Stomach (tissue), 8 donors: ENCODE measurements at regions not wholly inside any gene's neighbourhood (a gene's known extent, or its start where the extent isn't known, plus 50 kb on each side); places are given as distances from the start of the nearest gene placed in this dataset.

Source experiments
- DNase-seq, 2 donors: peaks; one replicate each; pipeline versions ENCODE4 v3.0.0 to v3.0.0-alpha.2; 2013 to 2019
- H3K27ac ChIP-seq, 5 donors: fragments of 200-600 bp in 4 of 5; sonication (generic) in 4 of 5; one replicate each; pipeline ENCODE4 v1.5.1; 2013 to 2019; ENCODE audit warnings: mild to moderate bottlenecking in 1 of 5, moderate library complexity in 1 of 5
- H3K27me3 ChIP-seq, 3 donors: fragments of 200-600 bp; sonication (generic); one replicate each; pipeline ENCODE4 v1.5.1; 2017 to 2019; ENCODE audit warnings: mixed run types in 1 of 3
- H3K36me3 ChIP-seq, 4 donors: fragments of 200-600 bp; sonication (generic); 1 replicate in 3 of 4; 2 replicates in 1 of 4; pipeline ENCODE4 v1.5.1; 2016 to 2019
- H3K4me1 ChIP-seq, 4 donors: fragments of 200-600 bp; sonication (generic); one replicate each; pipeline ENCODE4 v1.5.1; 2016 to 2019
- H3K4me3 ChIP-seq, 4 donors: fragments of 200-600 bp; sonication (generic) in 3 of 4; one replicate each; pipeline ENCODE4 v1.5.1; 2016 to 2019; ENCODE audit warnings: mild to moderate bottlenecking in 1 of 4
- H3K9me3 ChIP-seq, 4 donors: fragments of 200-600 bp; sonication (generic); one replicate each; pipeline ENCODE4 v1.5.1; 2016 to 2019
- CTCF ChIP-seq, 7 experiments: fragments of 450-650 bp in 4 of 7; fragments of 200-600 bp in 3 of 7; sonication (generic) in 3 of 7; IDR thresholded peaks; one replicate each; pipeline ENCODE4 v1.5.1; 2016 to 2019; ENCODE audit warnings: antibody characterized with exemption in 7 of 7, control low read depth in 2 of 7, mild to moderate bottlenecking in 1 of 7
- EP300 ChIP-seq: sonication (generic); formaldehyde crosslinking; IDR thresholded peaks from one replicate; pipeline ENCODE4 v1.6.1; 2017; ENCODE audit warnings: antibody characterized with exemption
- POLR2A ChIP-seq, 4 donors: fragments of 450-650 bp; IDR thresholded peaks; one replicate each; pipeline ENCODE4 v1.6.1; 2016; ENCODE audit warnings: antibody characterized with exemption in 4 of 4, control low read depth in 2 of 4, mild to moderate bottlenecking in 1 of 4, moderate library complexity in 1 of 4
- POLR2AphosphoS5 ChIP-seq, 3 donors: sonication (generic); formaldehyde crosslinking; IDR thresholded peaks; one replicate each; pipeline ENCODE4 v1.6.1; 2016; ENCODE audit warnings: antibody characterized with exemption in 3 of 3
- WGBS, 5 donors: extraction: QIAGEN DNeasy Blood & Tissue Kit in 3 of 5; methylation state at CpG; one replicate each; pipeline versions ENCODE4 v1.1.5 to v1.1.7; 2013 to 2018; 5-methylcytosine and 5-hydroxymethylcytosine counted together
- intact Hi-C: fragments of 100-400 bp; cut with DNase I; formaldehyde crosslinking; loops from one replicate; pipeline ENCODE4 v1.15.1; 2023; ENCODE audit warnings: low total_unique reads
- donor health status: healthy with polysubstance abuse.
- donor health status: Bipolar disorder and iron deficiency.
- donor health status: healthy.

- 82 to 98% (median 90%) methylated on average over 6 to 7 of the region's 7 CpGs for WGBS, 5 donors
- Histone ChIP-seq H3K36me3 (no peaks in the 10 kb centered on the region), H3K4me1 (no peaks in the 10 kb centered on the region), H3K4me3 (no peak overlapping the region), H3K27ac (no peak overlapping the region), H3K9me3 (no peaks in the 10 kb centered on the region), H3K27me3 (peaks cover 0 to 5% (median 0%) of the 10 kb centered on the region in 3 donors)
- DNase-seq, result no peak
- TF ChIP-seq POLR2A (IDR thresholded peaks at IDR 0.05), result no peak
- no peak for TF ChIP-seq EP300
- TF ChIP-seq POLR2AphosphoS5 (IDR thresholded peaks at IDR 0.05), result no peak
- TF ChIP-seq CTCF (IDR thresholded peaks at IDR 0.05), result no peak
- intact Hi-C loops, result no loop called here
Measured at GRCh38 chr17:15161395-15161794, 103.7 kb downstream of the PMP22 start.

- Histone ChIP-seq H3K36me3 (no peaks in the 10 kb centered on the region), H3K27ac (no peak overlapping the region), H3K4me1 (no peaks in the 10 kb centered on the region), H3K27me3 (peaks cover 0 to 5% (median 0%) of the 10 kb centered on the region in 3 donors), H3K4me3 (no peak overlapping the region), H3K9me3 (no peaks in the 10 kb centered on the region)
- DNase-seq, result no peak
- intact Hi-C loops, result no loop called here
- 39 to 54% (median 42%) methylated on average over 5 of the region's 5 CpGs for WGBS, 5 donors
- TF ChIP-seq CTCF (IDR thresholded peaks at IDR 0.05), result no peak
- TF ChIP-seq POLR2AphosphoS5 (IDR thresholded peaks at IDR 0.05), result no peak
- TF ChIP-seq EP300, result no peak
- no peak for TF ChIP-seq POLR2A (IDR thresholded peaks at IDR 0.05)
Measured at GRCh38 chr17:15157051-15157450, 108.1 kb downstream of the PMP22 start.

- intact Hi-C loops, result no loop called here
- Histone ChIP-seq H3K27ac (no peak overlapping the region), H3K27me3 (peaks cover 0 to 5% (median 0%) of the 10 kb centered on the region in 3 donors), H3K4me3 (no peak overlapping the region), H3K9me3 (no peaks in the 10 kb centered on the region), H3K4me1 (no peaks in the 10 kb centered on the region), H3K36me3 (no peaks in the 10 kb centered on the region)
- no peak for TF ChIP-seq EP300
- TF ChIP-seq CTCF (IDR thresholded peaks at IDR 0.05), result no peak
- TF ChIP-seq POLR2A (IDR thresholded peaks at IDR 0.05), result no peak
- TF ChIP-seq POLR2AphosphoS5 (IDR thresholded peaks at IDR 0.05), result no peak
- WGBS, 5 donors, result 69 to 87% (median 82%) methylated on average over 2 of the region's 2 CpGs
- no peak for DNase-seq
Measured at GRCh38 chr17:15154618-15155017, 110.5 kb downstream of the PMP22 start.

GRCh38 chr17:15145621-15146020 is 119.5 kb downstream of the PMP22 start:
- intact Hi-C loops, result no loop called here
- no peaks in the 10 kb centered on the region for H3K4me1 ChIP-seq
- no peak for DNase-seq
- H3K27ac ChIP-seq, result no peak overlapping the region
- H3K36me3 ChIP-seq, result no peaks in the 10 kb centered on the region
- H3K9me3 ChIP-seq, result no peaks in the 10 kb centered on the region
- TF ChIP-seq POLR2A (IDR thresholded peaks at IDR 0.05) (no peak), EP300 (no peak), POLR2AphosphoS5 (IDR thresholded peaks at IDR 0.05) (no peak), CTCF (IDR thresholded peaks at IDR 0.05) (no peak)
- no peaks in the 10 kb centered on the region for H3K27me3 ChIP-seq
- 52 to 75% (median 68%) methylated on average over 5 of the region's 5 CpGs for WGBS, 5 donors
- no peak overlapping the region for H3K4me3 ChIP-seq
